ENCODE measurements at regions not wholly inside any gene's neighbourhood (a gene's known extent, or its start where the extent isn't known, plus 50 kb on each side); places are given as distances from the start of the nearest gene placed in this dataset.

DNA sequence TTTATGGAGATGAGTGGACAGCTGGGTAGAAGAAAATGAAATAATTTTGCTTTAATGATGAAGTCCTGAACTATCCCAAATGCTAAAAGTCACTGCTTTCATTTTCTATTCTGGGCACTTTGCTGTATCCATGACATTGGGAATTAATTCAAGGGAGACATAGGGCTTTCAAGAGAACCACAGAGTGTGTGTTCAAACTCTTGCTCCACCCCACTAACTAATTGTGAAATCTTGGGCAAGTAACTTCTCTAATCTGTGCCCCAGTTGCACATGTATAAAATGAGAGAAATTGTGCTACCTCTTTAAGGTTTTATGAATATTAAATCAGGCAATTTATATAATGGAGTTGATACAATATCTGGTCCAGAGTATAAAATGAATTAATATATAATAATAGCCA lies 1422.0 kb downstream of the ADGRL3 start:
- no peak for TF ChIP-seq EZH2 (IDR thresholded peaks at IDR 0.05; ENCODE audit: low read length)
- TF ChIP-seq, protein P1, sequence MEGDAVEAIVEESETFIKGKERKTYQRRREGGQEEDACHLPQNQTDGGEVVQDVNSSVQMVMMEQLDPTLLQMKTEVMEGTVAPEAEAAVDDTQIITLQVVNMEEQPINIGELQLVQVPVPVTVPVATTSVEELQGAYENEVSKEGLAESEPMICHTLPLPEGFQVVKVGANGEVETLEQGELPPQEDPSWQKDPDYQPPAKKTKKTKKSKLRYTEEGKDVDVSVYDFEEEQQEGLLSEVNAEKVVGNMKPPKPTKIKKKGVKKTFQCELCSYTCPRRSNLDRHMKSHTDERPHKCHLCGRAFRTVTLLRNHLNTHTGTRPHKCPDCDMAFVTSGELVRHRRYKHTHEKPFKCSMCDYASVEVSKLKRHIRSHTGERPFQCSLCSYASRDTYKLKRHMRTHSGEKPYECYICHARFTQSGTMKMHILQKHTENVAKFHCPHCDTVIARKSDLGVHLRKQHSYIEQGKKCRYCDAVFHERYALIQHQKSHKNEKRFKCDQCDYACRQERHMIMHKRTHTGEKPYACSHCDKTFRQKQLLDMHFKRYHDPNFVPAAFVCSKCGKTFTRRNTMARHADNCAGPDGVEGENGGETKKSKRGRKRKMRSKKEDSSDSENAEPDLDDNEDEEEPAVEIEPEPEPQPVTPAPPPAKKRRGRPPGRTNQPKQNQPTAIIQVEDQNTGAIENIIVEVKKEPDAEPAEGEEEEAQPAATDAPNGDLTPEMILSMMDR (optimal IDR thresholded peaks at IDR 0.05 in 1 of 3, IDR thresholded peaks at IDR 0.05 in 1 of 3, conservative IDR thresholded peaks at IDR 0.05 in 1 of 3; ENCODE audit: extremely low read depth in 1 of 3, insufficient read depth in 2 of 3, low read length in 3 of 3): no peak

All from keratinocyte (primary cell).